D721Med (cell line): ENCODE measurements at regions not wholly inside any gene's neighbourhood (a gene's known extent, or its start where the extent isn't known, plus 50 kb on each side); places are given as distances from the start of the nearest gene placed in this dataset.
A peak's percentile ranks its signal among the peaks of the same experiment; 100 is the strongest.

Experiments
- DNase-seq: peaks from one replicate; pipeline ENCODE4 v3.0.0; 2011; ENCODE audit warnings: low spot score; ENCODE audit not compliant: insufficient read length
- FAIRE-seq: peaks from 2 replicates; lab custom pipeline; 2011; peaks lifted over from hg19 to GRCh38; lab: Jason Lieb, UNC
- TF ChIP-seq, protein P1 (sequence below): IDR thresholded peaks from 2 replicates; pipeline ENCODE4 v1.5.1; 2012; ENCODE audit warnings: mild to moderate bottlenecking, control low read depth; ENCODE audit not compliant: insufficient read depth; ENCODE audit errors: missing control alignments

DNA sequence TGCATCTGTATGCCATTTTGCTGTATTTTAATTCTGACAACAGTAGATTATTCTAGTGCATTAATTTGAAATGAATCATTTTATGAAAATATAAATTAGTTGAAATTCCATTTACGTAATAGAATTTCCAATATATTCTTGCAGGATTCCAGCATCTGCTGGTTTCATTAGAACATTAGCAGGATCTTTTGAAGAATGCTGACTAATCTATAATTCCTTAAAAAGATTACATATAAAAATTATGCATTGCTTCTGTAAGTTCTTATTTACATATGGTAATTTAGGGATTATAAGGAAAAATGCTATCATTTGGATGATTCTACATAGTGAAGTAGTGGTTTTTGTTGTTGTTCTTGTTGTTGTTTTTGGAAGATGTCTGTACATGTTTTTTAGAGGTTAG, 182.2 kb upstream of the GNPDA2 start:
- TF ChIP-seq, protein P1, sequence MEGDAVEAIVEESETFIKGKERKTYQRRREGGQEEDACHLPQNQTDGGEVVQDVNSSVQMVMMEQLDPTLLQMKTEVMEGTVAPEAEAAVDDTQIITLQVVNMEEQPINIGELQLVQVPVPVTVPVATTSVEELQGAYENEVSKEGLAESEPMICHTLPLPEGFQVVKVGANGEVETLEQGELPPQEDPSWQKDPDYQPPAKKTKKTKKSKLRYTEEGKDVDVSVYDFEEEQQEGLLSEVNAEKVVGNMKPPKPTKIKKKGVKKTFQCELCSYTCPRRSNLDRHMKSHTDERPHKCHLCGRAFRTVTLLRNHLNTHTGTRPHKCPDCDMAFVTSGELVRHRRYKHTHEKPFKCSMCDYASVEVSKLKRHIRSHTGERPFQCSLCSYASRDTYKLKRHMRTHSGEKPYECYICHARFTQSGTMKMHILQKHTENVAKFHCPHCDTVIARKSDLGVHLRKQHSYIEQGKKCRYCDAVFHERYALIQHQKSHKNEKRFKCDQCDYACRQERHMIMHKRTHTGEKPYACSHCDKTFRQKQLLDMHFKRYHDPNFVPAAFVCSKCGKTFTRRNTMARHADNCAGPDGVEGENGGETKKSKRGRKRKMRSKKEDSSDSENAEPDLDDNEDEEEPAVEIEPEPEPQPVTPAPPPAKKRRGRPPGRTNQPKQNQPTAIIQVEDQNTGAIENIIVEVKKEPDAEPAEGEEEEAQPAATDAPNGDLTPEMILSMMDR: no peak
- DNase-seq: no peak
- peak; percentile 55 for FAIRE-seq

DNA sequence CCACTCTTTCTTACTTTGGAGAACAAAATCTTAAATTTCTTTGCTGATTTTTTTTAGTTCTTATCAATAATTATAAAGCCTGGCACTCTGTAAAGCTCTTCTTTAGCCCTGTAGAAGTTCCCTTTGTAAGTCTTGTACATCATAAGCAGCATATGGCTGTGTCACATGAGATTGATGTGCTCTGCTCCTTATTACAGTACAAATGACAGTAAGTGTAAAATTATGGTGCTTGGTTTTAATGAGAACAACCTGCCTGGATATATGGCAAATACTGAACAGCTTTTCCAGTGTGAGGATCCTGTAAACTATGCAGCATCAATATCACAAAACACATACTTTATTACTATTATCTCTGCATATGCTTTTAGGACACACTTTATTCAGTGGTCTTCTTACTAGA, 145.9 kb upstream of the GNPDA2 start:
- TF ChIP-seq, protein P1: no peak
- DNase-seq: no peak
- no peak for FAIRE-seq

DNA sequence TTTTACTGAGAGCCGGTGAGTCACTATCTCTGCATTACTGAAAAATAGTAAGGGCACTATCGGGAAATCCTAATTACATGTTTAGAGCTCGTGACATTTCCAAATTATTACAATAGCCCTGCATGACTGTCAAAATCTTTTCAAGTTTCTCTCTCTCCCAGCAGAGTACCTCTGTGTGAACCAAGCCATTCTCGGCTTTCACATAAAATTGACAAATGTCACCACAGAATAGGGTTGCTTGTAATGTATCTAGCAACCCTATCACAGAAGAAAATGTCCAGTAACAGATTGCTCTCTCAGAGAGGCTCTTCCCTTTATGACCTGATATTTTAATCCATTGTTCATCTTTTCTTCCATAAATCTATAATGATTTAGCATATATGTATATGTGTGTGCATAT, 144.8 kb upstream of the GNPDA2 start:
- TF ChIP-seq, protein P1: no peak
- DNase-seq (no peak), FAIRE-seq (no peak)

DNA sequence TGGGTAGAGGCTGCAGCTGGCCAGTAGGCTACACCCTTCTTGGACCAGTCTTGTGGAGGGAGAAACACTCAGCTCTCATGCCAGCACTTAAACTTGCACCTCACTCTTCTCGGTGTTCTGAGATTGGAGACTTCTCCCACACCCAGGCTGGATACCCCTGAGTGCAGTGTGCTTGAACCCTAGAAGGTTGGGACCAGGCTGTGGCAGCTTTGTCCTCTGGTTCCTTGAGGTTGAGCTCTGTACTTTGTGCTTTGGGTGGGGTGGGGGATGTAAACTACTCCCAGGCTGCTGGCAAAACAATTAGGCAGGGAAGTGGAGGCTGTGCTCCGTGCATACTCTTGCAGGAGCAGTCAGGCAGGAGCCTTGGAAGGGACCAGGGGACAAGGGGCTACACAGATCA, 143.6 kb upstream of the GNPDA2 start:
- TF ChIP-seq, protein P1: no peak
- DNase-seq: no peak
- FAIRE-seq: no peak

DNA sequence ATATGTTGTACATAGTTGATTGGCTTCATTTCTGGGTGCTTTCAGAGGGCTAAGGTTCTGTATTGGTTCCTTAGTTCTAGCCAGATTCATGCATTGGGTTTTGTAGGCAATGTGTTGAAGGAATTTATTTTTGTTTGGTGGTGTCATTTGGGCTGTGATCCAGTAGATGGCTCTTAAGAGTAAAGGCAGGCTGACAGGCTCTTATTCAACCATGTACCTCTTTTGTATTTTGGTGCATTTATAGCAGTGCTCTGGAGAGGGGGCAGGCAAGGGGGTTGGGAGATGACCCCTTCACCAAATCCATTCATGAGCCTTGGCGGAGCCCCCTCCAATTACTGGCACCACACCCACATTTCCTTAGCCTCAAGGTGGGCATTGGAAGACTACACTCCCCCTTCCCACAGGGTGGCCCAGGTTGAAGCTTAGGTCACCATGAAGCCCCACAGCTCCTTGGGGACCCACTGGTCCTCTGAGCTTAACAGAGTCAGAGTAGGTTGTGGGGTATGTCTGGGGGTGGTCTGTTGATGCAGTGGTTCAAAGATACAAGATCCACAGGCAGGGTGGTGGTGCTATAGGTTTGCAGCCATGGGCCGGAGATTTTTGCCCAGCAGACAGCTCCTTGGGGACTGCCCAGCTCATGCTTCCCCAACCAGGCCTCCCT, 143.0 kb upstream of the GNPDA2 start:
- no peak for FAIRE-seq
- no peak for DNase-seq

DNA sequence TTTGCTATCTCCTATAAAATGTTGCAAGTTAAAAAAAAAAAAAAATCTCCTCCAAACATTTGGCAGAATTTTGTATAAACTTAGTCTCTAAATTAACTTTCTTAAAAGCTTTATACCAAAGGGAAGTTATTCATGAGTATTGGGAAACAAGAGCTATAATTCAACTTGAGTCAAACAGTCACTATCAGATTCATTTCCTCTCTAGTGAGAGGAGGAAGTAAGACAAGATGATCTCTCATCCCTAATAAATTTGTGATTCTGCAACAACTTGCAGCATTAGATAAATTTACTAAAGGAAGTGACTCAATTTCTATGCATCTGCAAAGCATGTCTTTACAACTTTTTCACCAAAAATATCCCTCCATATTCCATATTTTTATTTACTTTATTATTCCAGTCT, 135.4 kb upstream of the GNPDA2 start:
- no peak for DNase-seq
- TF ChIP-seq, protein P1: no peak
- no peak for FAIRE-seq

More for the DNA sequence above, 143.0 kb upstream of the GNPDA2 start:
- TF ChIP-seq, protein P1: peak; percentile 13

DNA sequence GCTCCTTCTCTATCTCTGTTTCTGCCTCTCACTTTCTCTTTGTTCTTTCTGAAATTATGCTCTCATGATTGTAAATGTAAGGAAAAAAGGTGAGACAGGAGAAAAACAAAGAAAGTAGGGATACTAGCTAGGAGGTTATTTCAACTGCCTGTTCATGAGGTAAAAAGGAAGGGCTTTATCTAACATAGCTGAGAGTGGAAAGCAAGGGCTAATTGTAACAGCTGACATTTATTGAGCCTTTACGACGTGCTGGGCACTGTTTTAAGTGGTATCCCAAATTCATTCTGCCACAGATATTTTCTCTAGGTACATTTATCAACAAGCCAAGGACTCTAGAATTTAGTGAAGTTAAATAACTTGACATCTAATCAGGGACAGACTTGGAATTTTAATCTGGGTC, 133.1 kb upstream of the GNPDA2 start:
- DNase-seq (no peak), FAIRE-seq (no peak)
- TF ChIP-seq, protein P1: no peak
